Femur (tissue), 1 donor: ENCODE measurements at regions not wholly inside any gene's neighbourhood (a gene's known extent, or its start where the extent isn't known, plus 50 kb on each side); places are given as distances from the start of the nearest gene placed in this dataset.

ENCODE experiments used
- DNase-seq: peaks from one replicate; pipeline ENCODE4 v3.0.0-alpha.2; 2017

DNA sequence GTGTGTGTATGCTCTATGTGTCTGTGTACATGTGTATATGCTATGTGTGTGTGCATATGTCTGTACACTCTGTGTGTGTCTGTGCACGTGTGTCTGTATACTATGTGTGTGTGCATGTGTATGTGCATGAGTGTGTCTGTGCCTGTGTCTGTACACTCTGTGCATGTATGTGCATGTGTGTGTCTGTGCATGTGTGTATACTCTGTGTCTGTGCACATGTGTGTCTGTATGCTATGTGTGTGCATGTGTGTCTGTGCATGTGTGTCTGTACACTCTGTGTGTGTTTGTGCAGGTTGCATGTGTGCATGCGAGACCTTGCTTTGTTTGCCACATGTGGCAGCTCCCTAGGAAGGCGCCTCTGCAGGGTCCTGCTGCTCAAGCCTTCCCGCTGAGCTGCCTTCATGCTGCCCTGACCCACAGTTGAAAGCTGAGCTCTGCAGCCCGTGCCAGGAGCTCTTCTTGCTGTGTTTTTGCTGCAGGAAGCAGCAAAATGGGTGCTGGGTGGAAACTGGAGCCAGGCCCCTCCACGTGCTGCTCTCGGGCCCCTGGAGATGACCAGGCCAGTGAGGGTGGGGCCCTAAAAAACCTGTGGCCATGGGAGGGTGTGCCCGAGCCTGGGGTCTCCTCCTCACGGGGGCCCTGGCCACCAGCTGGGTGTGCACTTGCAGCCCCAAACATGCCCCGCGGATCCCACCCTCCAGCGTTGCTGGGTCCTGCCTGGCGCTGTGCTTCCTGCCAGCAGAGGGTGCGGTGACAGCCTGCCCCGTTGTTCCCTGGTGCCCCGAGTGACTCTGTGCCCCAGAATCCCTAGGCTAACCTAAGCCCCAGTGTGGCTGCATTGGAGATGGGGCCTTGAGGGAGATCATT lies 109.1 kb downstream of the DACT2 start:
- no peak for DNase-seq

DNA sequence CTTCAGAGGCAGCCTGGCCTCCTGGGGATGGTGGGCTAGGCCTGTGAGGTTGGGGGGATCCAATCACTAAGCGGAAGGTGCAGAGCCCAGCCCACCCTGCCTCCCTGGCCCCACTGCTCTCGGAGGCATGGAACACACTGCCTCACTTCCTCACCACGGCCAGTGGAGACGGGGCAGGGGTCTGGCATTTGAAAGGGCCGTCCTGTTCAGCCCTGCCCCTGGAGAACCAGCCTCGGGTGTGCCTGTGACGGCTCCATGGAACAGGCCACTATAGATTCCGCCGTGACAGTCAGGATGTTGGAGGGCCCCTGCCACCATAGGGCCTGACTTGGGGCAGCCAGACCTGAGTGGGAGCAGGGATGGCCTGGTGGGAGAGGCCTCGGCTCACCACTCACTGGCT lies 110.2 kb downstream of the DACT2 start:
- no peak for DNase-seq

- no peak for DNase-seq
Measured at GRCh38 chr6:168208854-168209253, 110.7 kb downstream of the DACT2 start.

DNA sequence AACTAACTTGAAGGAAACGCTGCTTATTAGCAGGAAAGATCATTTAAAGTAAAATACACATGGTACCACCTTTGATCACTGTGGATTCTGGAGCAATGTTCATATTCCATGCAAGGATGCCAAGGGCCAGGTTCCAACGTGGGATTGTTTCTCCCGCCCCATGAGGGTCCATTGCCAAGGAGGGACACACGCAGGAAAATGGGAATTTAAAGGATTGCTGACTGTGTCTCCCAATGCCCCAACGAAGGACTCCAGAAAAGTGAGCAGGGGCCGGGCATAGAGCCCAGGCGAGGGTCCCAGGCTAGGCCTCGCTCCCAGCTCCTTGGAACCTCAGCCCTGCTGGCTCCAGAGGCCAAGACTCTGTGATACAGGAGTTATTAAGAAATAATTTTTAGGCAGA lies 111.2 kb downstream of the DACT2 start:
- no peak for DNase-seq

- DNase-seq: no peak
Measured at GRCh38 chr6:168207421-168208175, 112.0 kb downstream of the DACT2 start.

DNA sequence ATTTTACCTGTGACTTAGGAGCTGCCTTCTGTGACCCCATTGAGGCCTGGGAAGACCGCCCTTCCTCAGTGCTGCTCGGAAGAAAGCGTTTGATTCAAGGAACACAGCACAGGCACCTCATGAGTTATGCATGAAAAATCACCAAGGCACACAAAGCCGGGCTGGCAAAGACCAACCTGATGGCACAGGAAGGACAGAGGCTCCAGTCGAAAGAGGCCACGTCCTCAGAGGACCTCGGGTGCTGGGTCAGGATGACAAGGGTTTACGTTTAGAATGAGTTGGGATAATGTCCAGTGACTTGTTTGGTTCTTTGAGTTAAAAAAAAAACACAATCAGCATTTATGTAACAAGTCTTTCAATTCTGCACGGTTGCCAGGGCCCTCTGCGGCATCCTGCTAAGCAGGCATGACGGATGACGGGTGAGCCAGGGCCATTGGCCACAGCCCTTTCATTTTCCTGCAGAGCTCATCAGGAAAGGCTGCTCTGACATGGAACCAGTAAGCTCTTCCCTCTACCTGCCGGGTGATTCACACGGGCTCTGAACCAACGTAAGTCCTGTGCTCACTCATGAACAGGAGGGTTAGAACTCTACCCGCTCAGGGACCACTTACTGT lies 112.8 kb downstream of the DACT2 start:
- no peak for DNase-seq

DNA sequence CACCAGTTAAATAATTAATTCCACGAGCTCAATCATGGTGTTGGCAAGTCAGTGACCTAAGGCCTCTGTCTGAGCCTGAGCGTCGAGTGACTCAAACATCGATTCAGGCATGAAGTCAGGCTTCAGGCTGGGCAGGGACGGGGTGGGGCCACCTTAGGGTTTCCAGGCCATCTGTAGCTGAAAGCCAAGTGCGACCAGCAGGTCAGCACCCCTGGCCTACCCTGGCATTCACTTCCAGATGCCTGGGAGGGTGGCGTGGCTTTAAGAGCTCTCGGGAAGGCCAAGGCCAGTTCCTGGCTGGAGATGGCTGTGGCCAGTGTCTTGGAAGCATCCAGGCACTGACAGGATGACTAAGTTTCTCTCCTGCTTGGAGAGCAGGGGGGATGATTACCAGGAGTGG lies 113.4 kb downstream of the DACT2 start:
- DNase-seq: no peak

DNA sequence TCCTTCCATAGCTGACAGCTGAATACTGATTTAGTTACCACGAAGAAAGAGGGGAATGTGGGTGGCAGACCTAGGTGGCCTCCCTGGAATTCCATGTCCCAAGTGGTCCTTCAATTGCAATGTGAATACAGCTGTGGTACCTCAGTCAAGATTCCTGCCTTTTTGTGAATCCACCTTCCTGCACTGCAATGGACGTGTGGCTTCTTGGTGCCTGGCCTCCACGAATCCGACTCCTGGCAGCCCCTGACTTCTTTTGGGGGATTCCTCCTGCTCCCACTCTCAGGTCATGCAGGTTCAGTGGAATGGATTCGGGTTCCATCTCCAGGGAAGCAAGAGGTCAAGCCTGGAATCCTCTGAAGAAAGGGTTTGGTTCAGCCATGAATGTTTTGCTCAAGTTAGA lies 117.8 kb downstream of the DACT2 start:
- no peak for DNase-seq

DNA sequence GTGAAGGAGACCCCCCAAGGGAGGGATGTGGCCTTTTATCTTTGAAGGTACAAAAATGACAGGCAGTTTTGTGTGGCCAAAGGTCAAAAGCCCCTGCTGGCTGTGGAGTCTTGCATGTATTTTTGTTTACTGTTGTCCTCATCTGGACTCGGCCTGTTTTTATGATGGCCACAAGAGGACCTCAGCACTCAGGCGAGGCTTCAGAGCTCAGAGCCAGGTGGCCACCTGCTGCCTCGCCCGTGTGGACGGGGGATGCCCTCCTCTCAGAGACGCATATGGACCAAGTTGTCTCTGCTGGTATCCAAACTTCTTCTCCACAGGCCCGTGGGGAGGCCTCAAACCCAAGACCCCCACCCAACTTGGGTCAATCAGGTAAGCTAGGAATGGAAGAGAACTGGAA lies 118.2 kb downstream of the DACT2 start:
- peak; percentile 14 for DNase-seq

DNA sequence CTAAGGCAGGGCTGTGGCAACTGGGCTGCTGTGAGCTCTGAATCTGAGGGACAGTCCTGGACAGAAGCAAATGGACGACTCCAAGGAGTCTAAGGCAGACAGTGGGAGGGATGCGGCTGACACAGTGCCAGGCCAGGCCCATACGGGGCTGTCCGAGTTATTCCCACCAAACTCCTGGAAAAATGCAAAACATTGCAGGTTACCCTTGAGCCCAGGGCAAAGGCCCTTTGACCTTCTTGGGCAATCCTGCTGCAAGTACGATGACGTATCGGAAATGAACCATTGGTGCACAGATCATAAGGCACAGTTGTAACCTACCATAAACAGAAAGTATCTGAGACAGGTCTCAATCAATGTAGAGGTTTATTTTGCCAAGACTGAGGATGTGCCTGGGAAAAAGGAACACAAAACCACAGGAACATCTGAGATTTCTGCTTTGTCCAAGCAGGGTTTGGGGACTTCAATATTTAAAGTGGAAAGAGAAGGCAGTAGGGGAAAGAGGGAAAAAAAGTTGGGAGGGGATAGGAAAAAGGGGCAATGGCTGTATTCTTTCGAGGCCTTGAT lies 118.9 kb downstream of the DACT2 start:
- DNase-seq: no peak

DNA sequence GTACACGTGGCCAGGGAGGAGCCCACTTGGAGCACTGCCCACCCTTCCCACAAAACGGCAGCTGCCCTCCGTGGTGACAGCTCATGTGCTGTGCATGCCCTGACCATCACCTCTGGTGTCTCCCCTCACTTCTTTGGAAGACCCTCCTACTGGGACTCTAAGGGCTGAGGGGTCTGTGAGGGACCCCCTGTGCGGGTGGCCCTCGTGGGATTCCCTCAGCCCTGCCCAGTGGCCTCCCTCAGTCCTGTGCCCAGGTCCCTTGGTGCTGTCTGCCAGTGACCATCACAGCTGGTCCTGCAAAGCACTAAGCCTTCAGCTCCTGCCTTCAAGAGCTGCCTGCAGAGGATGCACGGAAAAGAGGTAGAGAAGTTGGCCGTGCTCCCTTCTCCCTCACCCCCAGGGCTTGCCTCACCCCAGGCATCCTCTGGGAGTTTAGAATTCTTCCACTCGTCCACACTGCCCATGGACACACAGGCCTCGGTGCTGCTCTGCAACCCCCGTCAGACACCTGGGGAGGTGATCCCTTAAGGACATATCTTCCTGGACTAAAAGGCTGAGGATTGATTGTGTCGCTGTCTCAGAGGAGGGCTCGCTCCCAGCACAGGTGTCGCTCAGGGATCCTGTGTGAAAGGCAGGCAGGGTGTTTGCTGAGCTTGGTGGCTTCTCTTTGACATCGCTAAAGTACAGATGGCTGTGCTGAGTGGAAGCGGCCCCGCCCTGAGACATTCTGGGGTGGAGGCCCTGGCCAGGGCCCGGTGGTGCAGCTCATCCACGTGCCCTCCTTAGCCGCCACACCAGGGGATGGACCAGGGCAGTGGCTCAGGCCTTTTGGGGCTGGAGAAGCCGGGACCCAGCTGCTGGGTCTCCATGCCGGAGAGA lies 119.5 kb upstream of the FRMD1 start:
- DNase-seq: peak; percentile 11

DNA sequence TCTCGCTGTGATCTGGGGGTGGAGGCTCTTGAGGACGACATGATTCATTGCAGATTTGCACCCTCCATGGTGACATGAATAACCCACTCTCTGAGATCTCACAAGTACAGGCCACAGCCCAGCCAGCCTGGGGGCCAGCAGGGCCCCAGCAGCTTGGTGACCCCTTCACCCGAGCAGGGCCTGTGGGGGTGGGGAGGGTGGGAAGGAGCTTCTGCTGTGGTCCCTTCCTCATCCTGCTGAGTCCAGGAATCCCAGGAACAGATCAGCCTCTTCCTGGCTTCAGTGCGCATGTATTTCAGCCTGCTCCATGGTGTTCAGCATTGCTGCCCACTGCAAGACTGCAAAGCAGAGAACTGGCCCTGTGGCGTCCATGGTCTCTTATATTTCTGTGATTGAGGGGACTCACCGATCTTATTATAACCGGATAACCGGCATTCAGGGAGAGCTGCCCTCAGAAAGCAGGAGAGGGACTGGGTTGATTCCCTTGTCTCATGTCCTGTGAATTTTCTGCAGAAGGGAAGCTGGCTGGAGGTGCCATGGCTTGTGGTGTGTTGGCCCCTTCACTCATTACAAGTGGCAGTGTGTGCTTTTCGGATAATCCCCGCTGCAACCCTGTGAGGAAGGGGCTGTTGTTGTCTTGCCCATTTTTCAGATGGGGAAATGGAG lies 118.8 kb upstream of the FRMD1 start:
- peak; percentile 2 for DNase-seq

GRCh38 chr6:168196881-168197635 lies 118.0 kb upstream of the FRMD1 start:
- peak; percentile 6 for DNase-seq

GRCh38 chr6:168196385-168196860 lies 117.4 kb upstream of the FRMD1 start:
- no peak for DNase-seq

GRCh38 chr6:168195712-168196111 lies 116.7 kb upstream of the FRMD1 start:
- no peak for DNase-seq

DNA sequence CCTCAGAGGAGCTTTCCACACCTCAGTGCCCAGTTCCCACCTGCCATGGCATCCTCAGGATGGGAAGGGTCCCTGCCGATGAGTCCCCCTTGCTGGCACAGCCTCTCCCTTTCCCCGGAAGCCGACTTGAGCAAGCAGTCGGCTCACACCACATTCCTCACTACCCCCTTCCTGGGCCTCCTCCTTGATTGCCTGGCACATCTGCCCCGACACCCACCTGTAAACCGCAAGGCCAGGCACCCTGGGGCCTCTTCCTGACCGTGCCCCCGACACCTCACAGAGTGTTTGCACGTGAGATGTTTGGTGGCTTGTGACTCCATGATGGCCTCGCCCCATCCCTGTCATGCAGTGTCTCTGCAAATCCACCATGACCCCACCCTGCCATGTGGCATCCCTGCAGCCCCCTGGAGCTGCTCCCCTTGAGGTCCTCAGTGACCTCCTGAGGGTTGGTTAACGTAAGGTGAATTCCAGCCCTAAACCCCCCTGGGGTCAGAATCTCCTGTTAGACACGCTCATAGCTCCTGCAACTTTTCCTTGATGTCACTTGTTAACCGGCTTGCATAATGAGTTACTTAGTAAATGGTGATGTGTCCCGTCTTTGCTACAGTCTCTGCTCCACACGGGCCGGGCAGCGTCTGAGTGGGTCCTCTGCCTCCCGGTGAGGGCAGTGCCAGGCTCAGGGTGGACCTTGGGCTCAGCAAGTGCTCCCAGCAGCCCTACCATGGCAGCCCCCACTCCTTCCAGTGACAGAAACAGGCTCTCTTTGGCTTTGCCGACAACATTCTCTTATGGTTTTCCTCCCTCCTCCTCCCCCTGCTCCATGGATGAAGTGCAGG lies 115.9 kb upstream of the FRMD1 start:
- no peak for DNase-seq

- no peak for DNase-seq
Measured at GRCh38 chr6:168193816-168194721, 115.1 kb upstream of the FRMD1 start.

GRCh38 chr6:168192901-168193815 lies 114.1 kb upstream of the FRMD1 start:
- no peak for DNase-seq
